ENCODE measurements at regions not wholly inside any gene's neighbourhood (a gene's known extent, or its start where the extent isn't known, plus 50 kb on each side); places are given as distances from the start of the nearest gene placed in this dataset.

DNA sequence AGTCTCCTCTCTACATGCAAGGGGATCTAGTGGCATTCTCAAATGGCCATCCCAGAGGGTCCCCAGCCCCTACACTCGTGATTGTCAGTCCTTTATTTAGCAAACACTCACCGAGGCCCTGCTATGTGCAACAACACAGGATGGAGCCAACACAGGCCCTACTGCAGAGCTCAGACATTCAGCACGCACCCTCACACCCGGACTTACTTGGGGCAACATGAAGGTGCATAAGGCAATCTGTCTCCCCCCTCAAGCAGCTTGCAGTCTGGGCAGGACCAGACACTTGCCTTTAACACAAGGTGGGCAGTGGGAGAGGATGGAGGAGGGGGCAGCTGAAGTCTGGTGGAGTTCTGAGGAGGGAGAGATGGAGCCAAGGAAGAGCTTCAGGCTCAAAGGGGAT lies 258.4 kb downstream of the XXYLT1 start:
- ATAC-seq (ENCODE audit: insufficient read depth, low read depth): no peak
- no peak for TF ChIP-seq EZH2 (IDR thresholded peaks at IDR 0.05; ENCODE audit: borderline replicate concordance, low read depth, low read length, severe bottlenecking)
- TF ChIP-seq, protein P1, sequence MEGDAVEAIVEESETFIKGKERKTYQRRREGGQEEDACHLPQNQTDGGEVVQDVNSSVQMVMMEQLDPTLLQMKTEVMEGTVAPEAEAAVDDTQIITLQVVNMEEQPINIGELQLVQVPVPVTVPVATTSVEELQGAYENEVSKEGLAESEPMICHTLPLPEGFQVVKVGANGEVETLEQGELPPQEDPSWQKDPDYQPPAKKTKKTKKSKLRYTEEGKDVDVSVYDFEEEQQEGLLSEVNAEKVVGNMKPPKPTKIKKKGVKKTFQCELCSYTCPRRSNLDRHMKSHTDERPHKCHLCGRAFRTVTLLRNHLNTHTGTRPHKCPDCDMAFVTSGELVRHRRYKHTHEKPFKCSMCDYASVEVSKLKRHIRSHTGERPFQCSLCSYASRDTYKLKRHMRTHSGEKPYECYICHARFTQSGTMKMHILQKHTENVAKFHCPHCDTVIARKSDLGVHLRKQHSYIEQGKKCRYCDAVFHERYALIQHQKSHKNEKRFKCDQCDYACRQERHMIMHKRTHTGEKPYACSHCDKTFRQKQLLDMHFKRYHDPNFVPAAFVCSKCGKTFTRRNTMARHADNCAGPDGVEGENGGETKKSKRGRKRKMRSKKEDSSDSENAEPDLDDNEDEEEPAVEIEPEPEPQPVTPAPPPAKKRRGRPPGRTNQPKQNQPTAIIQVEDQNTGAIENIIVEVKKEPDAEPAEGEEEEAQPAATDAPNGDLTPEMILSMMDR (IDR thresholded peaks at IDR 0.05; ENCODE audit: borderline replicate concordance, extremely low read depth, low read length, poor library complexity, severe bottlenecking): no peak
- H3K27ac ChIP-seq (ENCODE audit: low read length): no peak overlapping the region

DNA sequence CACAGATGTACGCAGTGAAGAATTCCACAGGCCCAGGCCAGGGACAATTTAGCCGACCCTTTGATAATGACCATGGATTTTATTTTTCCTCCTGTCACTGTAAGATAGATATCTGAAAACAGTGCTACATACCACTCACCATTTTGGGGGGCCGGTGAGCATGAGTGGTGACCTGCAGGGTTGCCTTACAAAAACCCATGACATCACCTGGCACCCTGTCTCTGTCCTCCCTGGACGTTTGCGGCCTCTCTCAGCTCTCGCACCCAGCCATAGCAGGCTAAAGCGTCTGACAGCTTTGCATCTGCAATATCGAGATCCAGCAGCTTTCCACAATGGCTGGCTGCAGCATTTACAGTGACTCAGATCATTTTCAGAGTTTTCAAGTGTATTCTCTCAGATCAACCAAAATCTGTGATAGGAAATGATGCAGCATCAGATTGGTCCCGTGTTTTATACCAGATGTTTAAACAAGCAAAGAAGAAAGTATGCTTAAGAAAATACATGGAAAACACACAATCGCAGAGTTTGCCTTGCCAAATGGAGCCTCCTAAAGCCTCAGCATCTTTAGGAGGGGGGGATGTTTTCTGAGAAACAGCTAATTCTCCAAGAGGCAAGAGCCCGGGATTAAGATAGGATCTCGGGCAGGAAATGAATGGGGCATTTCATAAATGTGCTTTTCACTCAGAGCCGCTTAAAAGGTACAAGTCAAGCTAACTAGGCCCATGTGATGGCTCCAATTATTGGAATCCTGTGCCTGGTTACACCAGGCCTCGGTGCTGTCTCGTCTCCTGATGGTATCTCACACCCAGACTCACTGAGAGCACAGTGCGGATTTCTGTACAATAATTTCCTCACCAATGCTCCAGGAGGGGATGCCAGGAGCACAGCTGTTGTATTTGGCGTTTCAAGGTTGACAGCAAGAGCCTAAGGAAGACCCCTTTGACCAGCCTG lies 257.3 kb downstream of the XXYLT1 start:
- Histone ChIP-seq H3K9me3 (ENCODE audit: insufficient read depth, low read length, severe bottlenecking) (no peaks in the 10 kb centered on the region), H3K4me2 (ENCODE audit: insufficient read depth, low read length) (no peak overlapping the region), H3K4me1 (ENCODE audit: insufficient read depth, low read length) (peaks cover 4% of the 10 kb centered on the region; the same call in 1 of the 2 replicates), H3K27ac (ENCODE audit: low read length) (no peak overlapping the region), H3K36me3 (ENCODE audit: insufficient read depth, low read length) (no peaks in the 10 kb centered on the region), H4K20me1 (ENCODE audit: insufficient read depth, low read length) (peaks cover 3% of the 10 kb centered on the region; the same call in 1 of the 2 replicates), H3K27me3 (ENCODE audit: insufficient read depth, low read length, poor library complexity) (peaks cover 16% of the 10 kb centered on the region), H3K9ac (ENCODE audit: low read depth, low read length) (no peak overlapping the region), H3K4me3 (ENCODE audit: low read depth in 1 of 2, low read length in 2 of 2) (no peak overlapping the region), H3K79me2 (ENCODE audit: insufficient read depth, low read length) (no peaks in the 10 kb centered on the region), H2AFZ (ENCODE audit: low read depth, low read length) (no peak overlapping the region)
- DNase-seq (no peak), ATAC-seq (ENCODE audit: insufficient read depth, low read depth) (no peak)
- no peak for TF ChIP-seq EZH2 (IDR thresholded peaks at IDR 0.05; ENCODE audit: borderline replicate concordance, low read depth, low read length, severe bottlenecking)
- TF ChIP-seq, protein P1 (IDR thresholded peaks at IDR 0.05; ENCODE audit: borderline replicate concordance, extremely low read depth, low read length, poor library complexity, severe bottlenecking): no peak

More for the DNA sequence above, 258.4 kb downstream of the XXYLT1 start:
- no peaks in the 10 kb centered on the region for H3K36me3 ChIP-seq (ENCODE audit: insufficient read depth, low read length)
- no peak overlapping the region for H3K4me3 ChIP-seq (ENCODE audit: low read depth in 1 of 2, low read length in 2 of 2)
- H3K79me2 ChIP-seq (ENCODE audit: insufficient read depth, low read length): no peaks in the 10 kb centered on the region
- H3K27me3 ChIP-seq (ENCODE audit: insufficient read depth, low read length, poor library complexity): peaks cover 16% of the 10 kb centered on the region
- no peak overlapping the region for H3K4me2 ChIP-seq (ENCODE audit: insufficient read depth, low read length)
- peaks cover 4% of the 10 kb centered on the region; the same call in 1 of the 2 replicates for H3K4me1 ChIP-seq (ENCODE audit: insufficient read depth, low read length)
- DNase-seq: no peak
- no peak overlapping the region for H3K9ac ChIP-seq (ENCODE audit: low read depth, low read length)
- peaks cover 3% of the 10 kb centered on the region; the same call in 1 of the 2 replicates for H4K20me1 ChIP-seq (ENCODE audit: insufficient read depth, low read length)
- H2AFZ ChIP-seq (ENCODE audit: low read depth, low read length): no peak overlapping the region
- no peaks in the 10 kb centered on the region for H3K9me3 ChIP-seq (ENCODE audit: insufficient read depth, low read length, severe bottlenecking)

DNA sequence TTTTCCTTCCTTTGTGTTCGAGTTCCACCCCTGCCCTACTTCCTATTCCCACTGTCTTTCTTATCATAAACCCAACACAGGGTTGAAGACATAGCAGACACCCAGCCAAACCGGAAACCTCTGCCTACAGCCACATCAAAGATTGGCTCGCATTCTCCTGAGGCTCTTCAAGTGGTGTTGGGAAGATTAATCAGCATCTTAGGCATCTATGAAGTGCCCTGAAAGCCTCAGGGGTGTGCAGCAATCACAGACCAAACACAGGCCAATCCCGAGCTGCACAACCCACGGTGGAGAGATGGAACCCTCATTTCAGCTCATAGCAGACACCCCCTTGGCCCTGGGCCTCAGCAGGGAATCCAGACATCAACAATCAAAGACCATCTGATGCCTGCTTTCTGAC lies 255.9 kb downstream of the XXYLT1 start:
- no peaks in the 10 kb centered on the region for H3K9me3 ChIP-seq (ENCODE audit: insufficient read depth, low read length, severe bottlenecking)
- peaks cover 3% of the 10 kb centered on the region; the same call in 1 of the 2 replicates for H4K20me1 ChIP-seq (ENCODE audit: insufficient read depth, low read length)
- peaks cover 14% of the 10 kb centered on the region for H3K27me3 ChIP-seq (ENCODE audit: insufficient read depth, low read length, poor library complexity)
- no peak overlapping the region for H3K27ac ChIP-seq (ENCODE audit: low read length)
- peak; percentile 31 for DNase-seq
- peak; percentile 84 for ATAC-seq (ENCODE audit: insufficient read depth, low read depth)
- H3K9ac ChIP-seq (ENCODE audit: low read depth, low read length): no peak overlapping the region
- no peak overlapping the region for H3K4me3 ChIP-seq (ENCODE audit: low read depth in 1 of 2, low read length in 2 of 2)
- H3K4me2 ChIP-seq (ENCODE audit: insufficient read depth, low read length): no peak overlapping the region
- no peaks in the 10 kb centered on the region for H3K79me2 ChIP-seq (ENCODE audit: insufficient read depth, low read length)
- TF ChIP-seq, protein P1 (IDR thresholded peaks at IDR 0.05; ENCODE audit: borderline replicate concordance, extremely low read depth, low read length, poor library complexity, severe bottlenecking): no peak
- no peak for TF ChIP-seq EZH2 (IDR thresholded peaks at IDR 0.05; ENCODE audit: borderline replicate concordance, low read depth, low read length, severe bottlenecking)
- no peak overlapping the region for H2AFZ ChIP-seq (ENCODE audit: low read depth, low read length)
- H3K36me3 ChIP-seq (ENCODE audit: insufficient read depth, low read length): no peaks in the 10 kb centered on the region
- peaks cover 4% of the 10 kb centered on the region; the same call in 1 of the 2 replicates for H3K4me1 ChIP-seq (ENCODE audit: insufficient read depth, low read length)
